K562 (cell line): ENCODE measurements at regions not wholly inside any gene's neighbourhood (a gene's known extent, or its start where the extent isn't known, plus 50 kb on each side); places are given as distances from the start of the nearest gene placed in this dataset.

Source experiments
- BCOR ChIP-seq: fragments of 450-650 bp; IDR thresholded peaks from 2 replicates; pipeline ENCODE4 v1.6.1; 2016
- DACH1 ChIP-seq: fragments of 450-650 bp; IDR thresholded peaks from 2 replicates; pipeline ENCODE4 v1.6.1; 2018; ENCODE audit not compliant: partially characterized antibody
- FOXK2 ChIP-seq, 2 experiments: fragments of 450-650 bp; IDR thresholded peaks in 1 of 2; conservative IDR thresholded peaks in 1 of 2; 2 replicates each; pipeline ENCODE4 v1.6.1; 2016; ENCODE audit warnings: low read depth in 2 of 2, mild to moderate bottlenecking in 1 of 2
- HDAC8 ChIP-seq: fragments of 450-650 bp; IDR thresholded peaks from 2 replicates; pipeline ENCODE4 v1.6.1; 2016; ENCODE audit warnings: mild to moderate bottlenecking, missing genetic modification characterization, moderate library complexity, missing compliant biosample characterization
- KLF13 ChIP-seq: fragments of 450-650 bp; IDR thresholded peaks from 2 replicates; pipeline ENCODE4 v1.6.1; 2016; ENCODE audit warnings: missing genetic modification characterization, low read depth, mild to moderate bottlenecking, missing compliant biosample characterization, moderate library complexity, borderline replicate concordance
- LCOR ChIP-seq: sonication (generic); formaldehyde crosslinking; IDR thresholded peaks from 2 replicates; pipeline ENCODE4 v1.8.0; 2022; ENCODE audit warnings: mild to moderate bottlenecking, missing genetic modification reagents
- MYC ChIP-seq, 2 experiments: fragments of 250-450 bp in 1 of 2; sonication (Bioruptor Pico) in 1 of 2; IDR thresholded peaks; 2 replicates each; pipeline versions ENCODE4 v1.5.1 to v1.6.1; 2012 to 2021; ENCODE audit warnings: low read depth in 2 of 2, borderline replicate concordance in 1 of 2, improper control_type of control experiment in 1 of 2, low read length in 1 of 2, mild to moderate bottlenecking in 1 of 2, moderate library complexity in 1 of 2
- PRPF4 ChIP-seq: fragments of 200-400 bp; formaldehyde crosslinking; IDR thresholded peaks from one replicate; pipeline ENCODE4 v1.6.1; 2017; ENCODE audit warnings: low read length, low read depth, mild to moderate bottlenecking; ENCODE audit not compliant: insufficient read depth, poor library complexity, severe bottlenecking
- PURB ChIP-seq: sonication (generic); formaldehyde crosslinking; IDR thresholded peaks from 2 replicates; pipeline ENCODE4 v1.9.0; 2021; ENCODE audit warnings: low read depth, mild to moderate bottlenecking, missing genetic modification reagents
- RFX7 ChIP-seq: fragments of 250-450 bp; sonication (Bioruptor Pico); IDR thresholded peaks from 2 replicates; pipeline ENCODE4 v1.5.1; 2021; ENCODE audit warnings: mild to moderate bottlenecking
- SIRT6 ChIP-seq: IDR thresholded peaks from one replicate; pipeline ENCODE4 v1.6.1; 2012; ENCODE audit warnings: low read depth, mild to moderate bottlenecking, control low read depth, inconsistent platforms, low read length, moderate library complexity
- SPI1 ChIP-seq: IDR thresholded peaks from 2 replicates; pipeline ENCODE4 v1.6.1; 2011; ENCODE audit warnings: low read depth, low read length, control low read depth, borderline replicate concordance
- SRSF3 ChIP-seq: fragments of 200-400 bp; formaldehyde crosslinking; IDR thresholded peaks from 2 replicates; pipeline ENCODE4 v1.6.1; 2016; ENCODE audit warnings: mild to moderate bottlenecking, low read length, moderate library complexity; ENCODE audit not compliant: insufficient read depth
- ZKSCAN1 ChIP-seq: fragments of 150-350 bp; IDR thresholded peaks from 2 replicates; pipeline ENCODE4 v1.6.1; 2016; ENCODE audit warnings: low read depth, low read length
- ZNF586 ChIP-seq: fragments of 450-650 bp; formaldehyde crosslinking; conservative IDR thresholded peaks from 2 replicates; pipeline ENCODE4 v1.4.0; 2020; ENCODE audit warnings: mild to moderate bottlenecking, moderate library complexity
- ZNF644 ChIP-seq: fragments of 200-800 bp; sonication (Bioruptor generic); IDR thresholded peaks from 2 replicates; pipeline ENCODE4 v1.6.1; 2016; ENCODE audit warnings: low read depth, missing genetic modification characterization, missing compliant biosample characterization
- ZNF699 ChIP-seq: fragments of 250-450 bp; sonication (Bioruptor Pico); IDR thresholded peaks from 2 replicates; pipeline ENCODE4 v1.8.0; 2021; ENCODE audit warnings: mild to moderate bottlenecking, moderate library complexity; ENCODE audit not compliant: insufficient replicate concordance
- ZNF76 ChIP-seq: fragments of 250-450 bp; sonication (Bioruptor Pico); IDR thresholded peaks from 2 replicates; pipeline ENCODE4 v1.4.0; 2020; ENCODE audit warnings: mild to moderate bottlenecking, moderate library complexity, borderline replicate concordance
- TF ChIP-seq, protein P1 (sequence below): sonication (generic); formaldehyde crosslinking; IDR thresholded peaks from 2 replicates; pipeline ENCODE4 v1.8.1; 2023; ENCODE audit warnings: mild to moderate bottlenecking, missing genetic modification reagents
- TF ChIP-seq, protein P2 (sequence below): fragments of 250-450 bp; sonication (Bioruptor Pico); IDR thresholded peaks from 2 replicates; pipeline ENCODE4 v1.4.0; 2020
- TF ChIP-seq, protein P3 (sequence below): fragments of 250-450 bp; sonication (Bioruptor Pico); IDR thresholded peaks from 2 replicates; pipeline ENCODE4 v1.5.0; 2020; ENCODE audit warnings: mild to moderate bottlenecking, borderline replicate concordance
- TF ChIP-seq, protein P4 (sequence below): fragments of 250-450 bp; sonication (Bioruptor Pico); IDR thresholded peaks from 2 replicates; pipeline ENCODE4 v1.8.0; 2021; ENCODE audit warnings: moderate library complexity, mild to moderate bottlenecking, inconsistent platforms

DNA sequence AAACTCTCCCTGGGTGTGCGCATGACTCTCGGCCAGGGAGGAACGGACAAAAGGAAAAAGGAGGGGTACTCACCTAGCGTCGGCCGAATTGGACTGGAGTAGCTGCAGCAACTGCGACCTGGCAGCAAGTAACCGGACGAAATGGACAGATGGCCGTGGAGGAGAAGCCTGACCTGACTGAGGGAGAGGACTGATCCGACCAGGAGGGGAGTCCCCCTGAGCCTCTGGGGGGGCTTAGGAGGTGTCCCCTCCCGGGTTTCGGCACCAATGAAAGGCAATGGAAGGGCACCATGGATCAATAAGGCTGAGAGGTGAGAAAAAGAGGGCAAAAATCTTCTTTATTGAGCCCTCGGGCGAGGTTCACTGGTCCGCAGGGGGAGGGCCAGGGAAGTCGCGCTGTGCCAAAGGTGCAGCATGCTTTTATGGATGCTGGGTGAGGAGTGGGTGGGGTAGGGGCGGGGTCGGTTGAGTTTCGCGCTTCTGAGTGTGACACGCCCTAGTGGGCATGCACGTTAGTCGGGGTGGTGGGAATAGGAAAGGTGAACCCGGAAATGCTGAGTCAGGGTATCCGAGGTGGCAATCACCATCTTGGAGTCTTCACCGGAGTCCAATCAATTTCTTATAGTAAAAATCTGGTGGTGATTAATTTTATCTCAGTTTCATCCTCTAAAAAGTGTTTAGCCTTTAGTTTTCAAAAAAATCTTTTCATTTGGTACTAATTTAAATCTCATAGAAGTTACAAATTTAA lies 638.5 kb upstream of the DPP6 start (continued):
- TF ChIP-seq, protein P1, sequence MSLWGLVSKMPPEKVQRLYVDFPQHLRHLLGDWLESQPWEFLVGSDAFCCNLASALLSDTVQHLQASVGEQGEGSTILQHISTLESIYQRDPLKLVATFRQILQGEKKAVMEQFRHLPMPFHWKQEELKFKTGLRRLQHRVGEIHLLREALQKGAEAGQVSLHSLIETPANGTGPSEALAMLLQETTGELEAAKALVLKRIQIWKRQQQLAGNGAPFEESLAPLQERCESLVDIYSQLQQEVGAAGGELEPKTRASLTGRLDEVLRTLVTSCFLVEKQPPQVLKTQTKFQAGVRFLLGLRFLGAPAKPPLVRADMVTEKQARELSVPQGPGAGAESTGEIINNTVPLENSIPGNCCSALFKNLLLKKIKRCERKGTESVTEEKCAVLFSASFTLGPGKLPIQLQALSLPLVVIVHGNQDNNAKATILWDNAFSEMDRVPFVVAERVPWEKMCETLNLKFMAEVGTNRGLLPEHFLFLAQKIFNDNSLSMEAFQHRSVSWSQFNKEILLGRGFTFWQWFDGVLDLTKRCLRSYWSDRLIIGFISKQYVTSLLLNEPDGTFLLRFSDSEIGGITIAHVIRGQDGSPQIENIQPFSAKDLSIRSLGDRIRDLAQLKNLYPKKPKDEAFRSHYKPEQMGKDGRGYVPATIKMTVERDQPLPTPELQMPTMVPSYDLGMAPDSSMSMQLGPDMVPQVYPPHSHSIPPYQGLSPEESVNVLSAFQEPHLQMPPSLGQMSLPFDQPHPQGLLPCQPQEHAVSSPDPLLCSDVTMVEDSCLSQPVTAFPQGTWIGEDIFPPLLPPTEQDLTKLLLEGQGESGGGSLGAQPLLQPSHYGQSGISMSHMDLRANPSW = no peak; the same call in 1 of the 2 replicates
- TF ChIP-seq ZNF699 (CRISPR knock-in tag) (no peak), ZNF644 (tag) (0 out of 2 replicates have a peak, but pooled peaks have one; percentile 28), ZKSCAN1 (no peak), LCOR (CRISPR knock-in tag) (peak; percentile 95), ZNF76 (CRISPR knock-in tag) (no peak), DACH1 (no peak), SIRT6 (peak; percentile 95), KLF13 (tag) (no peak), HDAC8 (tag) (0 out of 2 replicates have a peak, but pooled peaks have one; percentile 53), SPI1 (no peak), SRSF3 (no peak), PRPF4 (peak; percentile 77), MYC (IDR thresholded peaks at IDR 0.05; ENCODE audit: low read depth, low read length) (peak; percentile 66), MYC (CRISPR knock-in tag; IDR thresholded peaks at IDR 0.05; ENCODE audit: borderline replicate concordance, low read depth) (0 out of 2 replicates have a peak, but pooled peaks have one; percentile 28), BCOR (no peak), PURB (CRISPR knock-in tag) (no peak), ZNF586 (no peak), RFX7 (no peak), FOXK2 (conservative IDR thresholded peaks at IDR 0.05 in 1 of 2, IDR thresholded peaks at IDR 0.05 in 1 of 2; ENCODE audit: low read depth in 2 of 2) (no peak)
- TF ChIP-seq, protein P2, sequence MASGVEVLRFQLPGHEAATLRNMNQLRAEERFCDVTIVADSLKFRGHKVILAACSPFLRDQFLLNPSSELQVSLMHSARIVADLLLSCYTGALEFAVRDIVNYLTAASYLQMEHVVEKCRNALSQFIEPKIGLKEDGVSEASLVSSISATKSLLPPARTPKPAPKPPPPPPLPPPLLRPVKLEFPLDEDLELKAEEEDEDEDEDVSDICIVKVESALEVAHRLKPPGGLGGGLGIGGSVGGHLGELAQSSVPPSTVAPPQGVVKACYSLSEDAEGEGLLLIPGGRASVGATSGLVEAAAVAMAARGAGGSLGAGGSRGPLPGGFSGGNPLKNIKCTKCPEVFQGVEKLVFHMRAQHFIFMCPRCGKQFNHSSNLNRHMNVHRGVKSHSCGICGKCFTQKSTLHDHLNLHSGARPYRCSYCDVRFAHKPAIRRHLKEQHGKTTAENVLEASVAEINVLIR (CRISPR knock-in tag) = no peak
- TF ChIP-seq, protein P3, sequence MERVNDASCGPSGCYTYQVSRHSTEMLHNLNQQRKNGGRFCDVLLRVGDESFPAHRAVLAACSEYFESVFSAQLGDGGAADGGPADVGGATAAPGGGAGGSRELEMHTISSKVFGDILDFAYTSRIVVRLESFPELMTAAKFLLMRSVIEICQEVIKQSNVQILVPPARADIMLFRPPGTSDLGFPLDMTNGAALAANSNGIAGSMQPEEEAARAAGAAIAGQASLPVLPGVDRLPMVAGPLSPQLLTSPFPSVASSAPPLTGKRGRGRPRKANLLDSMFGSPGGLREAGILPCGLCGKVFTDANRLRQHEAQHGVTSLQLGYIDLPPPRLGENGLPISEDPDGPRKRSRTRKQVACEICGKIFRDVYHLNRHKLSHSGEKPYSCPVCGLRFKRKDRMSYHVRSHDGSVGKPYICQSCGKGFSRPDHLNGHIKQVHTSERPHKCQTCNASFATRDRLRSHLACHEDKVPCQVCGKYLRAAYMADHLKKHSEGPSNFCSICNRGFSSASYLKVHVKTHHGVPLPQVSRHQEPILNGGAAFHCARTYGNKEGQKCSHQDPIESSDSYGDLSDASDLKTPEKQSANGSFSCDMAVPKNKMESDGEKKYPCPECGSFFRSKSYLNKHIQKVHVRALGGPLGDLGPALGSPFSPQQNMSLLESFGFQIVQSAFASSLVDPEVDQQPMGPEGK (CRISPR knock-in tag) = no peak
- TF ChIP-seq, protein P4, sequence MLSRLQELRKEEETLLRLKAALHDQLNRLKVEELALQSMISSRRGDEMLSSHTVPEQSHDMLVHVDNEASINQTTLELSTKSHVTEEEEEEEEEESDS = no peak
